H1 (cell line): ENCODE measurements at regions not wholly inside any gene's neighbourhood (a gene's known extent, or its start where the extent isn't known, plus 50 kb on each side); places are given as distances from the start of the nearest gene placed in this dataset.

Experiments
- CTCF ChIA-PET: fragments of 300-600 bp; sonication (Branson Sonifier 250); formaldehyde crosslinking; loops from one replicate; lab custom pipeline; 2021; ENCODE audit not compliant: partially characterized antibody; lab: Charles Lee
- POLR2A ChIA-PET: fragments of 300-600 bp; sonication (Branson Sonifier 250); formaldehyde crosslinking; loops from one replicate; lab custom pipeline; 2021; ENCODE audit warnings: inconsistent platforms; ENCODE audit not compliant: partially characterized antibody; lab: Charles Lee
- DNase-seq, 2 experiments: peaks; one replicate each; pipeline versions ENCODE4 v3.0.0 to v3.0.0-alpha.2; 2010 to 2022; ENCODE audit warnings: low spot score in 2 of 2, low read depth in 1 of 2, mixed read lengths in 1 of 2
- FAIRE-seq: peaks from 2 replicates; lab custom pipeline; 2011; peaks lifted over from hg19 to GRCh38; lab: Jason Lieb, UNC
- H2AFZ ChIP-seq: 2 replicates; pipeline ENCODE4 v1.8.1; 2012; ENCODE audit warnings: low read length, inconsistent platforms
- H2AK5ac ChIP-seq: 2 replicates; pipeline ENCODE4 v1.6.1; 2013; ENCODE audit warnings: low read depth, low read length
- H2BK120ac ChIP-seq: replicated peaks from 2 replicates; pipeline ENCODE3; 2013; ENCODE audit warnings: low read depth, low read length, inconsistent platforms
- H2BK12ac ChIP-seq: 2 replicates; pipeline ENCODE4 v1.6.1; 2013; ENCODE audit warnings: low read depth, low read length
- H2BK15ac ChIP-seq: 2 replicates; pipeline ENCODE4 v1.6.1; 2013; ENCODE audit warnings: low read length
- H2BK20ac ChIP-seq: 2 replicates; pipeline ENCODE4 v1.6.1; 2013; ENCODE audit warnings: low read length
- H2BK5ac ChIP-seq: 2 replicates; pipeline ENCODE4 v1.6.1; 2013; ENCODE audit warnings: low read depth, low read length
- H3K14ac ChIP-seq: 2 replicates; pipeline ENCODE4 v1.6.1; 2013; ENCODE audit warnings: inconsistent platforms; ENCODE audit not compliant: insufficient read length
- H3K18ac ChIP-seq: 2 replicates; pipeline ENCODE4 v1.6.1; 2013; ENCODE audit warnings: low read length; ENCODE audit errors: extremely low read depth
- H3K23ac ChIP-seq: 2 replicates; pipeline ENCODE4 v1.6.1; 2013; ENCODE audit warnings: inconsistent platforms; ENCODE audit not compliant: insufficient read length
- H3K23me2 ChIP-seq: 2 replicates; pipeline ENCODE4 v1.6.1; 2013; ENCODE audit warnings: low read depth, low read length
- H3K27ac ChIP-seq: 2 replicates; pipeline ENCODE4 v1.6.1; 2011; ENCODE audit warnings: low read depth, low read length, inconsistent platforms
- H3K27me3 ChIP-seq, 4 experiments: replicated peaks in 1 of 4; 1 replicate in 1 of 4; 2 replicates in 3 of 4; pipeline versions ENCODE4 v1.6.1 to v1.8.1; 2011 to 2013; ENCODE audit warnings: low read length in 3 of 4, mild to moderate bottlenecking in 3 of 4, inconsistent platforms in 2 of 4, mixed read lengths in 2 of 4, moderate library complexity in 1 of 4; ENCODE audit not compliant: control insufficient read depth in 3 of 4, insufficient read depth in 3 of 4; ENCODE audit errors: extremely low read depth in 1 of 4
- H3K36me3 ChIP-seq, 4 experiments: 2 replicates each; pipeline versions ENCODE4 v1.6.1 to v1.8.1; 2011 to 2013; ENCODE audit warnings: mild to moderate bottlenecking in 4 of 4, low read length in 3 of 4, moderate library complexity in 2 of 4, control low read depth in 1 of 4, inconsistent platforms in 1 of 4; ENCODE audit not compliant: insufficient read depth in 4 of 4, control insufficient read depth in 2 of 4
- H3K4ac ChIP-seq: replicated peaks from 2 replicates; pipeline ENCODE3; 2013; ENCODE audit warnings: low read length, low read depth, mixed read lengths, inconsistent platforms; ENCODE audit not compliant: insufficient read length
- H3K4me1 ChIP-seq, 4 experiments: replicated peaks in 1 of 4; 1 replicate in 1 of 4; 2 replicates in 3 of 4; pipeline versions ENCODE4 v1.6.1 to v1.8.1; 2011 to 2013; ENCODE audit warnings: low read length in 3 of 4, inconsistent platforms in 2 of 4, mixed read lengths in 1 of 4; ENCODE audit not compliant: insufficient read depth in 4 of 4, control insufficient read depth in 3 of 4
- H3K4me2 ChIP-seq, 2 experiments: 2 replicates each; pipeline versions ENCODE4 v1.6.1 to v1.8.1; 2011 to 2013; ENCODE audit warnings: low read depth in 2 of 2, low read length in 2 of 2, control low read depth in 1 of 2, inconsistent platforms in 1 of 2, mild to moderate bottlenecking in 1 of 2; ENCODE audit not compliant: insufficient read depth in 1 of 2
- H3K4me3 ChIP-seq, 4 experiments: fragments of 200-600, 300-600 bp in 1 of 4; sonication (generic), shearing (Covaris generic), sonication (Bioruptor Twin) in 1 of 4; 2 replicates each; pipeline versions ENCODE4 v1.5.1 to v1.8.1; 2011 to 2016; ENCODE audit warnings: low read length in 4 of 4, low read depth in 3 of 4, control low read depth in 2 of 4, inconsistent platforms in 2 of 4, mild to moderate bottlenecking in 2 of 4, mixed read lengths in 1 of 4, moderate library complexity in 1 of 4; ENCODE audit not compliant: insufficient read depth in 2 of 4; ENCODE audit errors: extremely low read depth in 1 of 4
- H3K56ac ChIP-seq: replicated peaks from 2 replicates; pipeline ENCODE3; 2013; ENCODE audit warnings: low read depth, mild to moderate bottlenecking, mixed read lengths, low read length, inconsistent platforms; ENCODE audit not compliant: insufficient read length
- H3K79me1 ChIP-seq: 2 replicates; pipeline ENCODE4 v1.6.1; 2013; ENCODE audit warnings: low read depth, low read length, control low read depth
- H3K79me2 ChIP-seq, 2 experiments: 2 replicates each; pipeline versions ENCODE4 v1.6.1 to v1.8.1; 2012 to 2013; ENCODE audit warnings: low read length in 2 of 2, mild to moderate bottlenecking in 2 of 2, inconsistent platforms in 1 of 2; ENCODE audit not compliant: insufficient read depth in 2 of 2, control insufficient read depth in 1 of 2
- H3K9ac ChIP-seq, 4 experiments: replicated peaks in 1 of 4; 1 replicate in 1 of 4; 2 replicates in 3 of 4; pipeline versions ENCODE4 v1.6.1 to v1.8.1; 2011 to 2013; ENCODE audit warnings: low read depth in 3 of 4, low read length in 3 of 4, control low read depth in 2 of 4, mild to moderate bottlenecking in 2 of 4, moderate library complexity in 2 of 4, inconsistent platforms in 1 of 4; ENCODE audit errors: extremely low read depth in 1 of 4
- H3K9me3 ChIP-seq, 2 experiments: 2 replicates each; pipeline versions ENCODE4 v1.6.1 to v1.8.1; 2012 to 2013; ENCODE audit warnings: mild to moderate bottlenecking in 2 of 2, moderate library complexity in 2 of 2, control low read depth in 1 of 2, inconsistent platforms in 1 of 2, low read depth in 1 of 2, low read length in 1 of 2, mixed read lengths in 1 of 2; ENCODE audit not compliant: insufficient read depth in 2 of 2
- H4K20me1 ChIP-seq, 2 experiments: replicated peaks in 1 of 2; 2 replicates each; pipeline versions ENCODE3 to v1.8.1; 2011 to 2013; ENCODE audit warnings: inconsistent platforms in 2 of 2, low read length in 2 of 2, mild to moderate bottlenecking in 1 of 2; ENCODE audit not compliant: insufficient read depth in 2 of 2, control insufficient read depth in 1 of 2
- H4K5ac ChIP-seq: 2 replicates; pipeline ENCODE4 v1.6.1; 2013; ENCODE audit warnings: low read length, low read depth, mixed read lengths, inconsistent platforms; ENCODE audit not compliant: insufficient read length
- H4K8ac ChIP-seq: 2 replicates; pipeline ENCODE4 v1.8.0; 2013; ENCODE audit warnings: mild to moderate bottlenecking, moderate library complexity, low read length, inconsistent platforms; ENCODE audit not compliant: insufficient read depth; ENCODE audit errors: extremely low read depth
- H4K91ac ChIP-seq: replicated peaks from 2 replicates; pipeline ENCODE3; 2013; ENCODE audit warnings: low read length, mixed read lengths, inconsistent platforms; ENCODE audit not compliant: insufficient read length
- ASH2L ChIP-seq: fragments of 200-600, 300-600 bp; sonication (generic); IDR thresholded peaks from one replicate; pipeline ENCODE4 v1.7.1; 2017; ENCODE audit warnings: low read length
- CTBP2 ChIP-seq: IDR thresholded peaks from 2 replicates; pipeline ENCODE4 v1.7.0; 2011; ENCODE audit warnings: borderline replicate concordance, mild to moderate bottlenecking, moderate library complexity, mixed read lengths, low read length; ENCODE audit not compliant: insufficient read depth, insufficient read length
- EZH2 ChIP-seq: fragments of 200-600 bp; sonication (generic); IDR thresholded peaks from 2 replicates; pipeline ENCODE4 v1.7.1; 2012; ENCODE audit warnings: low read depth, mild to moderate bottlenecking, moderate library complexity, low read length, inconsistent platforms; ENCODE audit not compliant: severe bottlenecking
- FOSL1 ChIP-seq: IDR thresholded peaks from 2 replicates; pipeline ENCODE4 v1.6.1; 2011; ENCODE audit warnings: mild to moderate bottlenecking, low read depth, low read length, moderate library complexity; ENCODE audit not compliant: insufficient read depth
- GTF2F1 ChIP-seq: IDR thresholded peaks from 2 replicates; pipeline ENCODE4 v1.6.1; 2012; ENCODE audit warnings: low read depth, low read length, improper control_type of control experiment, borderline replicate concordance
- MAFK ChIP-seq: IDR thresholded peaks from 2 replicates; pipeline ENCODE4 v1.6.1; 2012; ENCODE audit warnings: low read depth, mild to moderate bottlenecking, improper control_type of control experiment, low read length
- MAX ChIP-seq: IDR thresholded peaks from 2 replicates; pipeline ENCODE4 v1.6.1; 2012; ENCODE audit warnings: inconsistent platforms
- RAD21 ChIP-seq, 2 experiments: IDR thresholded peaks in 1 of 2; conservative IDR thresholded peaks in 1 of 2; 2 replicates each; pipeline ENCODE4 v1.6.1; 2011; ENCODE audit warnings: low read depth in 2 of 2, low read length in 2 of 2, improper control_type of control experiment in 1 of 2, inconsistent platforms in 1 of 2, mild to moderate bottlenecking in 1 of 2, moderate library complexity in 1 of 2
- SRF ChIP-seq: IDR thresholded peaks from 2 replicates; pipeline ENCODE4 v1.6.1; 2011; ENCODE audit warnings: mild to moderate bottlenecking, low read depth, low read length, moderate library complexity
- TAF7 ChIP-seq: optimal IDR thresholded peaks from 2 replicates; pipeline ENCODE3; 2011; ENCODE audit warnings: low read depth, mild to moderate bottlenecking, inconsistent platforms, low read length, moderate library complexity, borderline replicate concordance
- TBP ChIP-seq: IDR thresholded peaks from 2 replicates; pipeline ENCODE4 v1.6.1; 2011; ENCODE audit warnings: low read depth, low read length, improper control_type of control experiment
- TEAD4 ChIP-seq: IDR thresholded peaks from 2 replicates; pipeline ENCODE4 v1.6.1; 2012; ENCODE audit warnings: low read depth, low read length, inconsistent platforms, mixed read lengths
- WGBS, 2 experiments: shearing (Covaris generic) in 1 of 2; methylation state at CpG; one replicate each; pipeline versions ENCODE4 v1.1.6 to v1.1.7; 2013 to 2015; ENCODE audit warnings: low lambda C conversion rate in 2 of 2, mixed read lengths in 2 of 2, inconsistent platforms in 1 of 2, low coverage in 1 of 2, missing lambda C conversion rate in 1 of 2; ENCODE audit not compliant: insufficient replicate concordance in 2 of 2, insufficient coverage in 1 of 2, insufficient read length in 1 of 2; ENCODE audit errors: extremely low coverage in 1 of 2, missing lambda C conversion rate in 1 of 2; 5-methylcytosine and 5-hydroxymethylcytosine counted together

DNA sequence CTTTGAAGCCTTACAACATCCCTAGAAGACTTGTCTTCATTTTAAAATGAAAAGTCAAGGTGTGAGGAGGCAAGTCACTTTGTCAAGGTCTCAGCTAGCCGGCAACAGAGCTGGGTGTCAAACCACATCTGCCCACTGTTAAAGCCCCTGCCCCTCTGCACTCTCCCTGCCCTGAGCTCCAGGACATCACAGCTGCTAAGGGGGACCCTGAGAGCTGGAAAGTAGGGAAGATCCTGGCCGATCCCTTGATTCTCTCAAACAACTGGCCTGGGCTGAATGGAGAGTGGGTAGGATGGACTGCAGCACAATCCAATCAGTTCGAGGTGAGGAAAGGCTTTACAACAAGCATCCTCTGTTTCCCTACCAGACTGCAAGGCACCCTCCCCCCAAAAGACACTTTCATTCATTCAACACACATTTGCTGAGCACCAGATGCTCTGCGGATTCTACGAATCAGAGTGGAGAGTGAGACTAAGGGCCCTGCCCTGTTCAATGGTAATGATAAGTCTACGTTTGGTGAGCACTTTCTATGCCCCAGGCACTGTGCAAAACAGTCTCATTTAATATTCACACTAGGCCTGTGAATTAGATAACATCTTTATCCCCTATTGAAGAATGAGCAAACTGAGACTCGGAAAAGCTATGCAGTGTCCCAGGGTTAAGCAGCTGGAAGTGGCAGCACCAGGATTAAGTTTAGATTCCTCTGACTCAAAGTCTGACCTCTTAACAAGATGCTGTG lies 148.1 kb downstream of the HERPUD2 start:
- Histone ChIP-seq H3K23me2 (no peaks in the 10 kb centered on the region), H3K4ac (no peak overlapping the region), H4K5ac (no peak overlapping the region), H3K79me1 (no peaks in the 10 kb centered on the region), H2BK5ac (no peak overlapping the region), H2BK15ac (no peak overlapping the region), H3K56ac (no peak overlapping the region), H3K4me1 (0 out of 7 replicates have a peak, but pooled peaks cover 0 to 2% (median 0%) of the 10 kb centered on the region in 4 experiments), H3K79me2 (no peaks in the 10 kb centered on the region), H3K36me3 (no peaks in the 10 kb centered on the region), H4K20me1 (no peaks in the 10 kb centered on the region), H3K23ac (no peak overlapping the region), H3K14ac (no peak overlapping the region), H2AFZ (no peak overlapping the region), H4K91ac (no peak overlapping the region), H4K8ac (no peak overlapping the region), H2BK120ac (no peak overlapping the region), H2AK5ac (no peak overlapping the region), H3K27ac (no peak overlapping the region), H3K4me3 (no peak overlapping the region), H2BK12ac (no peak overlapping the region), H3K18ac (no peak overlapping the region), H2BK20ac (no peak overlapping the region), H3K9me3 (no peaks in the 10 kb centered on the region), H3K4me2 (no peak overlapping the region), H3K27me3 (no peaks in the 10 kb centered on the region), H3K9ac (no peak overlapping the region; a peak in 1 of 7 replicates)
- FAIRE-seq: no peak
- POLR2A ChIA-PET: no interaction called here
- CTCF ChIA-PET: interaction anchor here (0.9 to 3.0 kb wide), 4 partner anchors 15 to 47 kb away, joined by 4 to 10 read pairs (median 8); no protein-coding TSS in a partner anchor
- DNase-seq: no peak
- WGBS, 2 experiments: 88% methylated on average over 7 of the region's 7 CpGs; no CpG with 5 or more reads in 1 of the 2 experiments
- TF ChIP-seq CTBP2: no peak
- TF ChIP-seq ASH2L: no peak
- TF ChIP-seq RAD21 (IDR thresholded peaks at IDR 0.05 in 1 of 2, conservative IDR thresholded peaks at IDR 0.05 in 1 of 2; ENCODE audit: low read depth in 2 of 2, low read length in 2 of 2): no peak
- no peak for TF ChIP-seq FOSL1
- TF ChIP-seq MAFK: no peak
- TF ChIP-seq TAF7: no peak
- no peak for TF ChIP-seq TBP
- TF ChIP-seq EZH2: no peak
- no peak for TF ChIP-seq SRF
- no peak for TF ChIP-seq GTF2F1
- no peak for TF ChIP-seq MAX
- no peak for TF ChIP-seq TEAD4
